GM23338 (cell line): ENCODE measurements at regions not wholly inside any gene's neighbourhood (a gene's known extent, or its start where the extent isn't known, plus 50 kb on each side); places are given as distances from the start of the nearest gene placed in this dataset.

Experiments
- ATAC-seq: fragments of 200-7000 bp; cut with Tn5 transposase; 3 replicates; pipeline ENCODE4 v1.9.1; 2020
- DNase-seq: peaks from one replicate; pipeline ENCODE4 v3.0.0-alpha.2; 2015; ENCODE audit warnings: low spot score
- H2AFZ ChIP-seq: fragments of 200-600 bp; sonication (generic); 2 replicates; pipeline ENCODE4 v1.8.0; 2016; ENCODE audit warnings: antibody characterized with exemption, mild to moderate bottlenecking, moderate library complexity
- H3F3A ChIP-seq: fragments of 200-600 bp; sonication (generic); replicated peaks from 2 replicates; pipeline ENCODE4 v1.8.0; 2017; ENCODE audit warnings: antibody characterized with exemption, mixed run types, low read depth
- H3K27ac ChIP-seq: fragments of 200-600 bp; sonication (generic); 2 replicates; pipeline ENCODE4 v1.6.1; 2016; ENCODE audit warnings: low read depth
- H3K27me3 ChIP-seq: fragments of 200-600 bp; sonication (generic); 2 replicates; pipeline ENCODE4 v1.8.0; 2016; ENCODE audit warnings: mild to moderate bottlenecking, mixed run types, moderate library complexity; ENCODE audit not compliant: insufficient read depth
- H3K36me3 ChIP-seq: fragments of 200-600 bp; sonication (generic); 2 replicates; pipeline ENCODE4 v1.8.0; 2016; ENCODE audit warnings: mild to moderate bottlenecking; ENCODE audit not compliant: insufficient read depth
- H3K4me1 ChIP-seq: fragments of 200-600 bp; sonication (generic); 2 replicates; pipeline ENCODE4 v1.8.0; 2016; ENCODE audit warnings: mild to moderate bottlenecking, moderate library complexity; ENCODE audit not compliant: insufficient read depth
- H3K4me2 ChIP-seq: fragments of 200-600 bp; sonication (generic); 2 replicates; pipeline ENCODE4 v1.7.1; 2017; ENCODE audit warnings: mixed run types
- H3K4me3 ChIP-seq: fragments of 200-600 bp; sonication (generic); 2 replicates; pipeline ENCODE4 v1.6.1; 2016; ENCODE audit warnings: mixed run types
- H3K79me2 ChIP-seq: fragments of 200-600 bp; sonication (generic); replicated peaks from 2 replicates; pipeline ENCODE4 v1.8.0; 2017; ENCODE audit warnings: mild to moderate bottlenecking; ENCODE audit not compliant: insufficient read depth
- H3K9me2 ChIP-seq: fragments of 200-600 bp; sonication (generic); 2 replicates; pipeline ENCODE4 v1.8.0; 2017; ENCODE audit not compliant: insufficient read depth
- H4K20me1 ChIP-seq: fragments of 200-600 bp; sonication (generic); replicated peaks from 2 replicates; pipeline ENCODE4 v1.8.0; 2017; ENCODE audit warnings: mild to moderate bottlenecking; ENCODE audit not compliant: insufficient read depth
- H3K27ac Mint-ChIP-seq: 2 replicates; pipeline ENCODE4 v1.8.0; 2020; ENCODE audit warnings: inconsistent platforms, mild to moderate bottlenecking, moderate library complexity, mixed read lengths
- H3K27me3 Mint-ChIP-seq: 3 replicates; pipeline ENCODE4 v1.8.0; 2022; ENCODE audit warnings: low read depth, mild to moderate bottlenecking, moderate library complexity, mixed read lengths, inconsistent platforms; ENCODE audit not compliant: insufficient read depth, poor library complexity
- H3K36me3 Mint-ChIP-seq: 3 replicates; pipeline ENCODE4 v1.8.0; 2021; ENCODE audit warnings: low read depth, mild to moderate bottlenecking, inconsistent platforms, moderate library complexity, mixed read lengths
- H3K4me1 Mint-ChIP-seq: 3 replicates; pipeline ENCODE4 v1.8.0; 2020; ENCODE audit warnings: mild to moderate bottlenecking, inconsistent platforms, mixed read lengths
- H3K4me3 Mint-ChIP-seq: 3 replicates; pipeline ENCODE4 v1.8.0; 2021; ENCODE audit warnings: moderate library complexity, mild to moderate bottlenecking, inconsistent platforms, mixed read lengths
- H3K9me3 Mint-ChIP-seq: 3 replicates; pipeline ENCODE4 v1.8.0; 2020; ENCODE audit warnings: moderate library complexity, mild to moderate bottlenecking, inconsistent platforms, mixed read lengths
- CREB1 ChIP-seq: fragments of 250-450 bp; sonication (Bioruptor Pico); IDR thresholded peaks from 2 replicates; pipeline ENCODE4 v1.5.0; 2020; ENCODE audit warnings: low read depth, mild to moderate bottlenecking, moderate library complexity
- CTCF ChIP-seq, 2 experiments: fragments of 200-600 bp in 1 of 2; sonication (generic) in 1 of 2; conservative IDR thresholded peaks; 2 replicates each; pipeline versions ENCODE4 v1.5.1 to v1.6.1; 2016 to 2017; ENCODE audit warnings: antibody characterized with exemption in 2 of 2, low read depth in 2 of 2, mild to moderate bottlenecking in 2 of 2, moderate library complexity in 1 of 2
- ETS1 ChIP-seq: IDR thresholded peaks from 2 replicates; pipeline ENCODE4 v1.6.1; 2016; ENCODE audit warnings: antibody characterized with exemption
- EZH2 ChIP-seq: fragments of 200-600 bp; sonication (generic); IDR thresholded peaks from one replicate; pipeline ENCODE4 v1.8.0; 2017; ENCODE audit warnings: antibody characterized with exemption, mild to moderate bottlenecking, low read depth; ENCODE audit not compliant: unreplicated experiment
- EZH2phosphoT487 ChIP-seq: fragments of 200-600 bp; sonication (generic); IDR thresholded peaks from one replicate; pipeline ENCODE4 v1.8.1; 2018; ENCODE audit warnings: antibody characterized with exemption; ENCODE audit not compliant: unreplicated experiment
- JUNB ChIP-seq: IDR thresholded peaks from one replicate; pipeline ENCODE4 v1.6.1; 2016; ENCODE audit warnings: antibody characterized with exemption; ENCODE audit not compliant: unreplicated experiment
- NANOG ChIP-seq: IDR thresholded peaks from 2 replicates; pipeline ENCODE4 v1.6.1; 2016; ENCODE audit warnings: antibody characterized with exemption, borderline replicate concordance
- POLR2AphosphoS5 ChIP-seq: IDR thresholded peaks from 2 replicates; pipeline ENCODE4 v1.6.1; 2016; ENCODE audit warnings: antibody characterized with exemption, low read depth
- REST ChIP-seq: IDR thresholded peaks from one replicate; pipeline ENCODE4 v1.6.1; 2018; ENCODE audit warnings: antibody characterized with exemption; ENCODE audit not compliant: unreplicated experiment
- STAT1 ChIP-seq: IDR thresholded peaks from one replicate; pipeline ENCODE4 v1.6.1; 2016; ENCODE audit warnings: antibody characterized with exemption; ENCODE audit not compliant: unreplicated experiment
- ZNF114 ChIP-seq: fragments of 250-450 bp; sonication (Bioruptor Pico); IDR thresholded peaks from 2 replicates; pipeline ENCODE4 v1.5.0; 2020; ENCODE audit warnings: mild to moderate bottlenecking, moderate library complexity
- ZNF331 ChIP-seq: fragments of 250-450 bp; sonication (Bioruptor Pico); IDR thresholded peaks from 2 replicates; pipeline ENCODE4 v1.5.0; 2020; ENCODE audit warnings: low read depth, mild to moderate bottlenecking, moderate library complexity
- ZNF462 ChIP-seq: fragments of 250-450 bp; sonication (Bioruptor Pico); IDR thresholded peaks from 2 replicates; pipeline ENCODE4 v1.5.0; 2020; ENCODE audit warnings: mild to moderate bottlenecking, moderate library complexity

- Histone ChIP-seq H3K36me3 (no peaks in the 10 kb centered on the region), H3K27ac (no peak overlapping the region), H3K9me2 (no peaks in the 10 kb centered on the region), H3K4me3 (no peak overlapping the region), H3F3A (no peaks in the 10 kb centered on the region), H3K27me3 (no peaks in the 10 kb centered on the region), H4K20me1 (no peaks in the 10 kb centered on the region), H3K4me1 (no peaks in the 10 kb centered on the region), H2AFZ (no peak overlapping the region), H3K4me2 (no peak overlapping the region), H3K79me2 (no peaks in the 10 kb centered on the region)
- H3K4me3 Mint-ChIP-seq = no peak overlapping the region
- H3K4me1 Mint-ChIP-seq = peaks cover 4% of the 10 kb centered on the region; the same call in 1 of the 3 replicates
- ATAC-seq (no peak), DNase-seq (no peak)
- TF ChIP-seq EZH2 (no peak), NANOG (no peak), POLR2AphosphoS5 (no peak), REST (no peak), EZH2phosphoT487 (no peak), CTCF (conservative IDR thresholded peaks at IDR 0.05; ENCODE audit: low read depth in 2 of 2) (no peak), ZNF462 (no peak), ZNF331 (CRISPR knock-in tag) (no peak), CREB1 (CRISPR knock-in tag) (no peak), ETS1 (no peak), JUNB (no peak), STAT1 (no peak), ZNF114 (no peak)
- peaks cover 2% of the 10 kb centered on the region for H3K27me3 Mint-ChIP-seq
- H3K36me3 Mint-ChIP-seq = no peaks in the 10 kb centered on the region
- no peak overlapping the region for H3K27ac Mint-ChIP-seq
- no peaks in the 10 kb centered on the region for H3K9me3 Mint-ChIP-seq
Observed at GRCh38 chr22:33110562-33111163, 52.5 kb upstream of the SYN3 start.
